NCI-H526 treated with DMSO at 0.1 percent for 48 hours (cell line): ENCODE measurements at regions not wholly inside any gene's neighbourhood (a gene's known extent, or its start where the extent isn't known, plus 50 kb on each side); places are given as distances from the start of the nearest gene placed in this dataset.
"Not testable (repeated sequence)": the region's sequence is repeated elsewhere in the genome, so short reads cannot be mapped to it uniquely, and the experiment has no call there.

Experiments
- DNase-seq: peaks from one replicate; lab custom pipeline; 2025; lab: John Stamatoyannopoulos, UW

GRCh38 chr9:99628849-99629620 is 192.7 kb upstream of the NR4A3 start:
- no peak for DNase-seq

- no peak for DNase-seq
Observed at GRCh38 chr9:99632349-99633038, 189.2 kb upstream of the NR4A3 start.

GRCh38 chr9:99633265-99633664 is 188.4 kb upstream of the NR4A3 start:
- no peak for DNase-seq

GRCh38 chr9:99634186-99634585 is 187.5 kb upstream of the NR4A3 start:
- no peak for DNase-seq

GRCh38 chr9:99635032-99635431 is 186.7 kb upstream of the NR4A3 start:
- DNase-seq, result no peak

- DNase-seq, result no peak
Observed at GRCh38 chr9:99637641-99638040, 184.0 kb upstream of the NR4A3 start.

GRCh38 chr9:99638971-99639370 is 182.7 kb upstream of the NR4A3 start:
- no peak for DNase-seq

GRCh38 chr9:99647604-99648003 is 174.1 kb upstream of the NR4A3 start:
- DNase-seq, result no peak

- DNase-seq, result no peak
Observed at GRCh38 chr9:99650187-99650874, 171.4 kb upstream of the NR4A3 start.

- no peak for DNase-seq
Observed at GRCh38 chr9:99660191-99660636, 161.5 kb upstream of the NR4A3 start.

GRCh38 chr9:99663297-99663696 is 158.4 kb upstream of the NR4A3 start:
- DNase-seq, result no peak

- DNase-seq, result no peak
Observed at GRCh38 chr9:99663856-99664255, 157.8 kb upstream of the NR4A3 start.

GRCh38 chr9:99666571-99666970 is 155.1 kb upstream of the NR4A3 start:
- DNase-seq, result no peak

- DNase-seq, result not testable (repeated sequence)
Observed at GRCh38 chr9:99670886-99671285, 150.8 kb upstream of the NR4A3 start.

- no peak for DNase-seq
Observed at GRCh38 chr9:99677281-99677680, 144.4 kb upstream of the NR4A3 start.

- no peak for DNase-seq
Observed at GRCh38 chr9:99678566-99678965, 143.1 kb upstream of the NR4A3 start.

- no peak for DNase-seq
Observed at GRCh38 chr9:99680191-99680590, 141.5 kb upstream of the NR4A3 start.

- DNase-seq, result no peak
Observed at GRCh38 chr9:99681113-99681512, 140.6 kb upstream of the NR4A3 start.

- DNase-seq, result no peak
Observed at GRCh38 chr9:99682378-99682777, 139.3 kb upstream of the NR4A3 start.

- no peak for DNase-seq
Observed at GRCh38 chr9:99682870-99683269, 138.8 kb upstream of the NR4A3 start.

- no peak for DNase-seq
Observed at GRCh38 chr9:99690573-99690972, 131.1 kb upstream of the NR4A3 start.

GRCh38 chr9:99693888-99694287 is 127.8 kb upstream of the NR4A3 start:
- DNase-seq, result no peak

GRCh38 chr9:99694393-99694792 is 127.3 kb upstream of the NR4A3 start:
- DNase-seq, result no peak
